Vagina (tissue), 2 donors: ENCODE measurements at regions not wholly inside any gene's neighbourhood (a gene's known extent, or its start where the extent isn't known, plus 50 kb on each side); places are given as distances from the start of the nearest gene placed in this dataset.

Experiments
- DNase-seq, 2 donors: peaks; one replicate each; pipeline ENCODE4 v3.0.0-alpha.2; 2017; ENCODE audit errors: extremely low spot score in 2 of 2
- H3K27ac ChIP-seq: fragments of 200-600 bp; sonication (generic); one replicate; pipeline ENCODE4 v1.5.1; 2019
- H3K27me3 ChIP-seq: fragments of 200-600 bp; sonication (generic); one replicate; pipeline ENCODE4 v1.5.1; 2019
- H3K36me3 ChIP-seq, 2 donors: fragments of 200-600 bp; sonication (generic); one replicate each; pipeline ENCODE4 v1.5.1; 2017 to 2019
- H3K4me1 ChIP-seq: fragments of 200-600 bp; sonication (generic); one replicate; pipeline ENCODE4 v1.5.1; 2019
- H3K4me3 ChIP-seq, 2 donors: fragments of 200-600 bp; sonication (generic); 1 replicate in 1 of 2; 2 replicates in 1 of 2; pipeline ENCODE4 v1.5.1; 2016 to 2019
- H3K9me3 ChIP-seq: fragments of 200-600 bp; sonication (generic); one replicate; pipeline ENCODE4 v1.5.1; 2019
- CTCF ChIP-seq, 3 experiments: fragments of 450-650 bp in 2 of 3; fragments of 200-600 bp in 1 of 3; sonication (generic) in 1 of 3; IDR thresholded peaks; one replicate each; pipeline ENCODE4 v1.5.1; 2017 to 2019; ENCODE audit warnings: antibody characterized with exemption in 3 of 3, mild to moderate bottlenecking in 2 of 3, moderate library complexity in 2 of 3
- POLR2A ChIP-seq, 2 donors: fragments of 450-650 bp; IDR thresholded peaks; one replicate each; pipeline ENCODE4 v1.6.1; 2017; ENCODE audit warnings: antibody characterized with exemption in 2 of 2, mild to moderate bottlenecking in 2 of 2, moderate library complexity in 2 of 2
- POLR2AphosphoS5 ChIP-seq, 2 donors: sonication (generic); formaldehyde crosslinking; IDR thresholded peaks; one replicate each; pipeline ENCODE4 v1.9.0; 2017; ENCODE audit warnings: antibody characterized with exemption in 2 of 2, mild to moderate bottlenecking in 2 of 2, low read depth in 1 of 2; ENCODE audit not compliant: insufficient read depth in 1 of 2
- intact Hi-C: fragments of 100-400 bp; cut with DNase I; formaldehyde crosslinking; loops from one replicate; pipeline ENCODE4 v1.15.1; 2023

GRCh38 chr4:27472364-27472763, 611.7 kb downstream of the STIM2 start:
- H3K4me3 ChIP-seq, result no peak overlapping the region
- TF ChIP-seq CTCF (IDR thresholded peaks at IDR 0.05) (no peak), POLR2A (IDR thresholded peaks at IDR 0.05) (no peak)

GRCh38 chr4:27474691-27475090, 614.0 kb downstream of the STIM2 start:
- no peaks in the 10 kb centered on the region for H3K36me3 ChIP-seq
- no peaks in the 10 kb centered on the region for H3K9me3 ChIP-seq
- no peaks in the 10 kb centered on the region for H3K27me3 ChIP-seq
- intact Hi-C loops, result no loop called here
- no peak for TF ChIP-seq POLR2A (IDR thresholded peaks at IDR 0.05)
- TF ChIP-seq POLR2AphosphoS5 (IDR thresholded peaks at IDR 0.05; ENCODE audit: insufficient read depth in 1 of 2, low read depth in 1 of 2), result no peak
- TF ChIP-seq CTCF (IDR thresholded peaks at IDR 0.05), result no peak
- H3K4me3 ChIP-seq, result no peak overlapping the region
- no peak for DNase-seq
- H3K27ac ChIP-seq, result no peak overlapping the region
- H3K4me1 ChIP-seq, result no peaks in the 10 kb centered on the region

More at GRCh38 chr4:27472364-27472763, 611.7 kb downstream of the STIM2 start:
- no peaks in the 10 kb centered on the region for H3K27me3 ChIP-seq
- no peaks in the 10 kb centered on the region for H3K9me3 ChIP-seq
- H3K4me1 ChIP-seq, result no peaks in the 10 kb centered on the region
- H3K36me3 ChIP-seq, result no peaks in the 10 kb centered on the region
- intact Hi-C loops, result no loop called here
- H3K27ac ChIP-seq, result no peak overlapping the region
- no peak for DNase-seq

- intact Hi-C loops, result no loop called here
- no peak for TF ChIP-seq POLR2AphosphoS5 (IDR thresholded peaks at IDR 0.05; ENCODE audit: insufficient read depth in 1 of 2, low read depth in 1 of 2)
- TF ChIP-seq POLR2A (IDR thresholded peaks at IDR 0.05), result no peak
- TF ChIP-seq CTCF (IDR thresholded peaks at IDR 0.05), result no peak
- Histone ChIP-seq H3K27me3 (no peaks in the 10 kb centered on the region), H3K9me3 (no peaks in the 10 kb centered on the region), H3K4me3 (no peak overlapping the region), H3K4me1 (no peaks in the 10 kb centered on the region), H3K36me3 (no peaks in the 10 kb centered on the region), H3K27ac (no peak overlapping the region)
- no peak for DNase-seq
Measured at GRCh38 chr4:27484216-27484615, 623.6 kb downstream of the STIM2 start.

GRCh38 chr4:27490315-27490714, 629.7 kb downstream of the STIM2 start:
- no peaks in the 10 kb centered on the region for H3K27me3 ChIP-seq
- H3K36me3 ChIP-seq, result no peaks in the 10 kb centered on the region
- H3K4me3 ChIP-seq, result no peak overlapping the region
- no peak overlapping the region for H3K27ac ChIP-seq
- DNase-seq, result no peak
- H3K4me1 ChIP-seq, result no peaks in the 10 kb centered on the region
- H3K9me3 ChIP-seq, result no peaks in the 10 kb centered on the region
- TF ChIP-seq CTCF (IDR thresholded peaks at IDR 0.05), result no peak
- TF ChIP-seq POLR2AphosphoS5 (IDR thresholded peaks at IDR 0.05; ENCODE audit: insufficient read depth in 1 of 2, low read depth in 1 of 2), result no peak
- no peak for TF ChIP-seq POLR2A (IDR thresholded peaks at IDR 0.05)
- intact Hi-C loops, result no loop called here

GRCh38 chr4:27490766-27491165, 630.1 kb downstream of the STIM2 start:
- Histone ChIP-seq H3K4me1 (no peaks in the 10 kb centered on the region), H3K27ac (no peak overlapping the region), H3K9me3 (no peaks in the 10 kb centered on the region), H3K27me3 (no peaks in the 10 kb centered on the region), H3K36me3 (no peaks in the 10 kb centered on the region), H3K4me3 (no peak overlapping the region)
- no peak for TF ChIP-seq POLR2A (IDR thresholded peaks at IDR 0.05)
- TF ChIP-seq POLR2AphosphoS5 (IDR thresholded peaks at IDR 0.05; ENCODE audit: insufficient read depth in 1 of 2, low read depth in 1 of 2), result no peak
- TF ChIP-seq CTCF (IDR thresholded peaks at IDR 0.05), result no peak
- intact Hi-C loops, result no loop called here
- DNase-seq, result no peak
